ENCODE measurements at regions not wholly inside any gene's neighbourhood (a gene's known extent, or its start where the extent isn't known, plus 50 kb on each side); places are given as distances from the start of the nearest gene placed in this dataset.
"Not testable (repeated sequence)": the region's sequence is repeated elsewhere in the genome, so short reads cannot be mapped to it uniquely, and the experiment has no call there.

- Histone ChIP-seq H3K27ac (ENCODE audit: insufficient read depth in 1 of 2, low read depth in 1 of 2, low read length in 2 of 2, poor library complexity in 1 of 2, severe bottlenecking in 2 of 2) (no peak overlapping the region), H3K4me3 (ENCODE audit: control insufficient read depth in 1 of 7, extremely low read depth in 1 of 7, insufficient read depth in 4 of 7, low read depth in 2 of 7, low read length in 6 of 7) (no peak overlapping the region), H3K27me3 (replicated peaks in 2 of 5; ENCODE audit: control insufficient read depth in 4 of 5, insufficient read depth in 5 of 5, low read length in 4 of 5) (no peaks in the 10 kb centered on the region), H3K4me1 (ENCODE audit: control extremely low read depth in 1 of 4, control insufficient read depth in 4 of 4, insufficient read depth in 4 of 4, low read length in 3 of 4) (no peaks in the 10 kb centered on the region), H3K9me3 (ENCODE audit: control extremely low read depth in 1 of 5, control insufficient read depth in 4 of 5, insufficient read depth in 2 of 5, low read depth in 1 of 5, low read length in 4 of 5) (no peaks in the 10 kb centered on the region), H3K36me3 (ENCODE audit: control insufficient read depth in 4 of 4, insufficient read depth in 4 of 4, low read length in 3 of 4) (no peaks in the 10 kb centered on the region)
- no peak for DNase-seq
- ChIA-PET CTCF (no interaction called here), POLR2A (no interaction called here)
- 83% methylated on average over 1 of the region's 2 CpGs for WGBS (ENCODE audit: insufficient coverage)
Measured at GRCh38 chr13:63774133-63774532, 2358.5 kb upstream of the PCDH20 start.

GRCh38 chr13:63773476-63773875 is 2357.8 kb upstream of the PCDH20 start:
- H3K4me1 ChIP-seq (ENCODE audit: control extremely low read depth in 1 of 4, control insufficient read depth in 4 of 4, insufficient read depth in 4 of 4, low read length in 3 of 4), result no peaks in the 10 kb centered on the region
- DNase-seq, result no peak
- ChIA-PET CTCF (no interaction called here), POLR2A (no interaction called here)
- H3K27ac ChIP-seq (ENCODE audit: insufficient read depth in 1 of 2, low read depth in 1 of 2, low read length in 2 of 2, poor library complexity in 1 of 2, severe bottlenecking in 2 of 2), result no peak overlapping the region
- no peak overlapping the region for H3K4me3 ChIP-seq (ENCODE audit: control insufficient read depth in 1 of 7, extremely low read depth in 1 of 7, insufficient read depth in 4 of 7, low read depth in 2 of 7, low read length in 6 of 7)
- 100% methylated on average over 1 of the region's 3 CpGs for WGBS (ENCODE audit: insufficient coverage)
- no peaks in the 10 kb centered on the region for H3K27me3 ChIP-seq (replicated peaks in 2 of 5; ENCODE audit: control insufficient read depth in 4 of 5, insufficient read depth in 5 of 5, low read length in 4 of 5)
- H3K9me3 ChIP-seq (ENCODE audit: control extremely low read depth in 1 of 5, control insufficient read depth in 4 of 5, insufficient read depth in 2 of 5, low read depth in 1 of 5, low read length in 4 of 5), result no peaks in the 10 kb centered on the region
- no peaks in the 10 kb centered on the region for H3K36me3 ChIP-seq (ENCODE audit: control insufficient read depth in 4 of 4, insufficient read depth in 4 of 4, low read length in 3 of 4)

GRCh38 chr13:63757683-63758082 is 2342.0 kb upstream of the PCDH20 start:
- H3K36me3 ChIP-seq (ENCODE audit: control insufficient read depth in 4 of 4, insufficient read depth in 4 of 4, low read length in 3 of 4); CTCF ChIA-PET; H3K27me3 ChIP-seq (replicated peaks in 2 of 5; ENCODE audit: control insufficient read depth in 4 of 5, insufficient read depth in 5 of 5, low read length in 4 of 5); H3K27ac ChIP-seq (ENCODE audit: insufficient read depth in 1 of 2, low read depth in 1 of 2, low read length in 2 of 2, poor library complexity in 1 of 2, severe bottlenecking in 2 of 2); H3K4me1 ChIP-seq (ENCODE audit: control extremely low read depth in 1 of 4, control insufficient read depth in 4 of 4, insufficient read depth in 4 of 4, low read length in 3 of 4); H3K4me3 ChIP-seq (ENCODE audit: control insufficient read depth in 1 of 7, extremely low read depth in 1 of 7, insufficient read depth in 4 of 7, low read depth in 2 of 7, low read length in 6 of 7); POLR2A ChIA-PET; H3K9me3 ChIP-seq (ENCODE audit: control extremely low read depth in 1 of 5, control insufficient read depth in 4 of 5, insufficient read depth in 2 of 5, low read depth in 1 of 5, low read length in 4 of 5); DNase-seq: not testable (repeated sequence)
- no CpG with 5 or more reads among the region's 5 CpGs for WGBS (ENCODE audit: insufficient coverage)

- H3K27ac ChIP-seq (ENCODE audit: insufficient read depth in 1 of 2, low read depth in 1 of 2, low read length in 2 of 2, poor library complexity in 1 of 2, severe bottlenecking in 2 of 2); CTCF ChIA-PET; H3K27me3 ChIP-seq (replicated peaks in 2 of 5; ENCODE audit: control insufficient read depth in 4 of 5, insufficient read depth in 5 of 5, low read length in 4 of 5); DNase-seq; H3K4me3 ChIP-seq (ENCODE audit: control insufficient read depth in 1 of 7, extremely low read depth in 1 of 7, insufficient read depth in 4 of 7, low read depth in 2 of 7, low read length in 6 of 7); H3K36me3 ChIP-seq (ENCODE audit: control insufficient read depth in 4 of 4, insufficient read depth in 4 of 4, low read length in 3 of 4); H3K4me1 ChIP-seq (ENCODE audit: control extremely low read depth in 1 of 4, control insufficient read depth in 4 of 4, insufficient read depth in 4 of 4, low read length in 3 of 4); POLR2A ChIA-PET; H3K9me3 ChIP-seq (ENCODE audit: control extremely low read depth in 1 of 5, control insufficient read depth in 4 of 5, insufficient read depth in 2 of 5, low read depth in 1 of 5, low read length in 4 of 5): not testable (repeated sequence)
- WGBS (ENCODE audit: insufficient coverage), result no CpG with 5 or more reads among the region's 2 CpGs
Measured at GRCh38 chr13:63749857-63750256, 2334.2 kb upstream of the PCDH20 start.

- CTCF ChIA-PET; H3K4me1 ChIP-seq (ENCODE audit: control extremely low read depth in 1 of 4, control insufficient read depth in 4 of 4, insufficient read depth in 4 of 4, low read length in 3 of 4); H3K27me3 ChIP-seq (replicated peaks in 2 of 5; ENCODE audit: control insufficient read depth in 4 of 5, insufficient read depth in 5 of 5, low read length in 4 of 5); POLR2A ChIA-PET; H3K36me3 ChIP-seq (ENCODE audit: control insufficient read depth in 4 of 4, insufficient read depth in 4 of 4, low read length in 3 of 4); H3K4me3 ChIP-seq (ENCODE audit: control insufficient read depth in 1 of 7, extremely low read depth in 1 of 7, insufficient read depth in 4 of 7, low read depth in 2 of 7, low read length in 6 of 7); H3K27ac ChIP-seq (ENCODE audit: insufficient read depth in 1 of 2, low read depth in 1 of 2, low read length in 2 of 2, poor library complexity in 1 of 2, severe bottlenecking in 2 of 2); DNase-seq: not testable (repeated sequence)
- 93% methylated on average over 11 of the region's 19 CpGs for WGBS (ENCODE audit: insufficient coverage)
- peaks cover 0 to 12% (median 5%) of the 10 kb centered on the region in 5 experiments for H3K9me3 ChIP-seq (ENCODE audit: control extremely low read depth in 1 of 5, control insufficient read depth in 4 of 5, insufficient read depth in 2 of 5, low read depth in 1 of 5, low read length in 4 of 5)
Measured at GRCh38 chr13:63741814-63742101, 2326.1 kb upstream of the PCDH20 start.

- Histone ChIP-seq H3K27ac (ENCODE audit: insufficient read depth in 1 of 2, low read depth in 1 of 2, low read length in 2 of 2, poor library complexity in 1 of 2, severe bottlenecking in 2 of 2) (no peak overlapping the region), H3K4me1 (ENCODE audit: control extremely low read depth in 1 of 4, control insufficient read depth in 4 of 4, insufficient read depth in 4 of 4, low read length in 3 of 4) (no peaks in the 10 kb centered on the region), H3K27me3 (replicated peaks in 2 of 5; ENCODE audit: control insufficient read depth in 4 of 5, insufficient read depth in 5 of 5, low read length in 4 of 5) (no peaks in the 10 kb centered on the region), H3K36me3 (ENCODE audit: control insufficient read depth in 4 of 4, insufficient read depth in 4 of 4, low read length in 3 of 4) (no peaks in the 10 kb centered on the region), H3K9me3 (ENCODE audit: control extremely low read depth in 1 of 5, control insufficient read depth in 4 of 5, insufficient read depth in 2 of 5, low read depth in 1 of 5, low read length in 4 of 5) (peaks cover 0 to 12% (median 5%) of the 10 kb centered on the region in 5 experiments), H3K4me3 (ENCODE audit: control insufficient read depth in 1 of 7, extremely low read depth in 1 of 7, insufficient read depth in 4 of 7, low read depth in 2 of 7, low read length in 6 of 7) (no peak overlapping the region)
- 96% methylated on average over 16 of the region's 36 CpGs for WGBS (ENCODE audit: insufficient coverage)
- POLR2A ChIA-PET, result no interaction called here
- DNase-seq, result no peak
- CTCF ChIA-PET, result no interaction called here
Measured at GRCh38 chr13:63741029-63741813, 2325.6 kb upstream of the PCDH20 start.

- POLR2A ChIA-PET; H3K4me3 ChIP-seq (ENCODE audit: control insufficient read depth in 1 of 7, extremely low read depth in 1 of 7, insufficient read depth in 4 of 7, low read depth in 2 of 7, low read length in 6 of 7); H3K27me3 ChIP-seq (replicated peaks in 2 of 5; ENCODE audit: control insufficient read depth in 4 of 5, insufficient read depth in 5 of 5, low read length in 4 of 5); CTCF ChIA-PET; H3K4me1 ChIP-seq (ENCODE audit: control extremely low read depth in 1 of 4, control insufficient read depth in 4 of 4, insufficient read depth in 4 of 4, low read length in 3 of 4); DNase-seq; H3K27ac ChIP-seq (ENCODE audit: insufficient read depth in 1 of 2, low read depth in 1 of 2, low read length in 2 of 2, poor library complexity in 1 of 2, severe bottlenecking in 2 of 2); H3K36me3 ChIP-seq (ENCODE audit: control insufficient read depth in 4 of 4, insufficient read depth in 4 of 4, low read length in 3 of 4): not testable (repeated sequence)
- H3K9me3 ChIP-seq (ENCODE audit: control extremely low read depth in 1 of 5, control insufficient read depth in 4 of 5, insufficient read depth in 2 of 5, low read depth in 1 of 5, low read length in 4 of 5), result peaks cover 0 to 12% (median 5%) of the 10 kb centered on the region in 5 experiments
- WGBS (ENCODE audit: insufficient coverage), result 93% methylated on average over 11 of the region's 23 CpGs
Measured at GRCh38 chr13:63739112-63739735, 2323.6 kb upstream of the PCDH20 start.
